DMS53 treated with DMSO at 0.1 percent for 48 hours (cell line): ENCODE measurements at regions not wholly inside any gene's neighbourhood (a gene's known extent, or its start where the extent isn't known, plus 50 kb on each side); places are given as distances from the start of the nearest gene placed in this dataset.

Experiments
- DNase-seq: peaks from one replicate; lab custom pipeline; 2025; ENCODE audit not compliant: unreplicated experiment; lab: John Stamatoyannopoulos, UW

GRCh38 chr5:144103611-144104485 lies 66.6 kb downstream of the YIPF5 start:
- DNase-seq = no peak

GRCh38 chr5:144105371-144105770 lies 65.1 kb downstream of the YIPF5 start:
- DNase-seq = no peak

- no peak for DNase-seq
These were observed 62.3 kb downstream of the YIPF5 start for GRCh38 chr5:144108131-144108530.
